ENCODE measurements at regions not wholly inside any gene's neighbourhood (a gene's known extent, or its start where the extent isn't known, plus 50 kb on each side); places are given as distances from the start of the nearest gene placed in this dataset.

- TF ChIP-seq ELF4 (IDR thresholded peaks at IDR 0.05) (no peak), BHLHE40 (IDR thresholded peaks at IDR 0.05; ENCODE audit: borderline replicate concordance) (no peak), FOXM1 (IDR thresholded peaks at IDR 0.05; ENCODE audit: borderline replicate concordance) (no peak), SUZ12 (IDR thresholded peaks at IDR 0.05) (no peak)
Observed at GRCh38 chr4:144204431-144204830, 63.9 kb upstream of the GYPA start.

All from HEK293T (cell line).